ENCODE measurements at regions not wholly inside any gene's neighbourhood (a gene's known extent, or its start where the extent isn't known, plus 50 kb on each side); places are given as distances from the start of the nearest gene placed in this dataset.

DNA sequence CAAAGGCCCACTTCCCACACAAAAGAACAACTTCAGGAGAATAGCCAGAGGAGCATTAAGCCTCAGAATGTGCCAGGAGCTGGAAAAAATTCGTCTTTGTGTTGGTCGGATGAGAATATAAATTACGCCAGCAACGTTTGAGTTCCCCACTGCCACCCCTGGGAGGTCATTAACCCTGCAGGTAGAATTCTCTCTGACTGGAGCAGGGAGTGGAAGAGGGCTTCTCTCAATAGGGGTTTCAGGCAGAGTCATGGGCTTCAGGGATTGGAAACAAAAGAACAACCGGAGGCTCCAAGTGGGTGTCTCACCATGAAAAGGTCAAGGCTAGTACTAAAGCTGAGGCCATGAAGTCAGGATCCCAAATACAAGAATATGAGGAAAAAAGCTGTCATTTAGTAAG, 69.0 kb upstream of the DDX18 start:
- 46 to 50% methylated on average over 5 of the region's 5 CpGs for WGBS, 2 donors

DNA sequence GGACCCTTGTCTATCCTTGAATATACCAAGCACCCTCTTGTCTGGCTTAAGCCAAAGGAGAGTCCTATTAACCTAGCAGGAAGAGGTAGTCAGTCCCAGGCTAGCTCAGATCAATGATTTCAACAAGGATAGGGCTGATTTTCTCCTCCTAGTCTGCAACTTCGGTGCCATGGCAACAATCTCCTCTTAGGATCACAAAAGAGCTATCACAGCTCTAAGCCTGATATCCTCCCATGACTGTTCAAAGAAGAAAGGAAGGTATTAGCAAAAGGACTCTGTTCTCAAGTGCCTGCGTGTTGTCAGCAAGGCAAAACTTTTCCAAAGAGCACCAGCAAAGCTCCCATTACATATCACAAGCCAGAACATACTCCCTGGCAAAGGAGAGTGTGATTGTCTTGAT, 58.7 kb upstream of the DDX18 start:
- Histone ChIP-seq H3K27me3 (no peaks in the 10 kb centered on the region), H3K4me3 (no peak overlapping the region), H3K9me3 (no peaks in the 10 kb centered on the region), H3K27ac (no peak overlapping the region), H3K4me1 (no peaks in the 10 kb centered on the region), H3K36me3 (ENCODE audit: low read depth, missing control alignments) (no peaks in the 10 kb centered on the region)
- TF ChIP-seq, protein P1, sequence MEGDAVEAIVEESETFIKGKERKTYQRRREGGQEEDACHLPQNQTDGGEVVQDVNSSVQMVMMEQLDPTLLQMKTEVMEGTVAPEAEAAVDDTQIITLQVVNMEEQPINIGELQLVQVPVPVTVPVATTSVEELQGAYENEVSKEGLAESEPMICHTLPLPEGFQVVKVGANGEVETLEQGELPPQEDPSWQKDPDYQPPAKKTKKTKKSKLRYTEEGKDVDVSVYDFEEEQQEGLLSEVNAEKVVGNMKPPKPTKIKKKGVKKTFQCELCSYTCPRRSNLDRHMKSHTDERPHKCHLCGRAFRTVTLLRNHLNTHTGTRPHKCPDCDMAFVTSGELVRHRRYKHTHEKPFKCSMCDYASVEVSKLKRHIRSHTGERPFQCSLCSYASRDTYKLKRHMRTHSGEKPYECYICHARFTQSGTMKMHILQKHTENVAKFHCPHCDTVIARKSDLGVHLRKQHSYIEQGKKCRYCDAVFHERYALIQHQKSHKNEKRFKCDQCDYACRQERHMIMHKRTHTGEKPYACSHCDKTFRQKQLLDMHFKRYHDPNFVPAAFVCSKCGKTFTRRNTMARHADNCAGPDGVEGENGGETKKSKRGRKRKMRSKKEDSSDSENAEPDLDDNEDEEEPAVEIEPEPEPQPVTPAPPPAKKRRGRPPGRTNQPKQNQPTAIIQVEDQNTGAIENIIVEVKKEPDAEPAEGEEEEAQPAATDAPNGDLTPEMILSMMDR (IDR thresholded peaks at IDR 0.05): no peak
- no peak for TF ChIP-seq POLR2A (IDR thresholded peaks at IDR 0.05)
- intact Hi-C loops (cut with DNase I; ENCODE audit: low total_unique reads): no loop called here
- WGBS, 2 donors: 80 to 96% methylated on average over 2 of the region's 2 CpGs
- DNase-seq: no peak

More for the DNA sequence above, 69.0 kb upstream of the DDX18 start:
- DNase-seq: no peak
- H3K36me3 ChIP-seq (ENCODE audit: low read depth, missing control alignments): no peaks in the 10 kb centered on the region
- H3K27ac ChIP-seq: no peak overlapping the region
- TF ChIP-seq, protein P1 (IDR thresholded peaks at IDR 0.05): no peak
- no peak for TF ChIP-seq POLR2A (IDR thresholded peaks at IDR 0.05)
- H3K4me1 ChIP-seq: no peaks in the 10 kb centered on the region
- H3K27me3 ChIP-seq: no peaks in the 10 kb centered on the region
- H3K4me3 ChIP-seq: no peak overlapping the region
- intact Hi-C loops (cut with DNase I; ENCODE audit: low total_unique reads): no loop called here
- H3K9me3 ChIP-seq: no peaks in the 10 kb centered on the region

DNA sequence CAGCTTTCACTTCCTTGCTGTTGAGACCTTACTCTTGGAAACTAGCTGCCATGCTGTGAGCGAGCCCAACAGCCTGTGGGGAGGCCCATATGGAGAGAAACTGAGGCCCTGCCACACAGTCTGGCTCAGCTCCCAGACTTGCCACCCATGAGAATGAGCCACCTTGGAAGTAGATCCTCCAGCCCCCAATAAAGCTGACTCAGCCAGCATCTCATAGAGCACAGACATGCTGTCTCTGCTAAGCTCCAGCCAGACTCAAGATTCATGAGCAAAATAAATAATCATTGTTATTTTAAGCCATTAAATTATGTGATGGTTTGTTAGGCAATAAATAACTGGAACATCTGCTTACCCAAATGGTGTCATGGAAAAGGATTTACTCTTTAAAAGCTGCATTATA, 53.6 kb upstream of the DDX18 start:
- Histone ChIP-seq H3K27ac (no peak overlapping the region), H3K4me1 (no peaks in the 10 kb centered on the region), H3K9me3 (no peaks in the 10 kb centered on the region), H3K4me3 (no peak overlapping the region), H3K36me3 (ENCODE audit: low read depth, missing control alignments) (no peaks in the 10 kb centered on the region), H3K27me3 (no peaks in the 10 kb centered on the region)
- WGBS, 2 donors: 82 to 85% methylated on average over 1 of the region's 1 CpG
- TF ChIP-seq, protein P1 (IDR thresholded peaks at IDR 0.05): no peak
- no peak for TF ChIP-seq POLR2A (IDR thresholded peaks at IDR 0.05)
- intact Hi-C loops (cut with DNase I; ENCODE audit: low total_unique reads): no loop called here
- no peak for DNase-seq

DNA sequence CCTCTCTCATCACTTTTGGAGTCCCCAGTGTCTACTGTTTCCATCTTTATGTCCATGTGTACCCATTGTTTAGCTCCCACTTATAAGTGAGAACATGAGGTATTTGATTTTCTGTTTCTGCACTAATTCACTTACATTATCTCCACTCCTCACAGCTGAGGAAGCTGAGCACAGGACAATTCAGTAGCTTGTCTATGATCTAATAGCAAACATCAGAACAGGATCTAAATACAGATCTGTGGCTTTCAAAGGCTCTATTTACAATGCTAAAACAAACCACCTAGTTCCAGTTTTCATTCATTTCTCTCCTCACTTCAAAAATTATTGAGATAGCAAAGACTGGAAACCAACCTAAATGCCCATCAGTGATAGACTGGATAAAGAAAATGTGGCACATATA, 52.0 kb upstream of the DDX18 start:
- DNase-seq: no peak
- H3K36me3 ChIP-seq (ENCODE audit: low read depth, missing control alignments): no peaks in the 10 kb centered on the region
- no peaks in the 10 kb centered on the region for H3K9me3 ChIP-seq
- no peaks in the 10 kb centered on the region for H3K27me3 ChIP-seq
- TF ChIP-seq POLR2A (IDR thresholded peaks at IDR 0.05): no peak
- TF ChIP-seq, protein P1 (IDR thresholded peaks at IDR 0.05): no peak
- no peak overlapping the region for H3K27ac ChIP-seq
- H3K4me3 ChIP-seq: no peak overlapping the region
- H3K4me1 ChIP-seq: no peaks in the 10 kb centered on the region
- intact Hi-C loops (cut with DNase I; ENCODE audit: low total_unique reads): no loop called here

DNA sequence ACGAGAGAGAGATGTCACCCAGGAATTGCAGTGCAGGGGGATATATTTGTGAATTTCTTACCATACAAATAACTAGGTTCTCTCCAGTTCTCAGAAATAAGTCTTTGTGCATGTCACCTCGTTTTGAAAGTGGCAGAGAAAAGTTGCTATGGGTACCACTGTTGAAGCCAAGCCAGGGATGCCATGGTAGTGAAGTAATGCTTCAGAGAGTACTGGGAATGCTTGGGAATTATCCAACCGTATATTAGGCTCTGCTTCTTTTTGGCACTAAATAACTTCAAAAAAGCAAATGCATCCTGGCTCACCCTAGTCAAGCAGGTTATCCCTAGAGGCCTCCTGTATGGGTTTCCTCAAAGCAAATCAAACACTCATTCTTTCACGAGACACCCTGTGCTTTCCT, 50.7 kb upstream of the DDX18 start:
- Histone ChIP-seq H3K36me3 (ENCODE audit: low read depth, missing control alignments) (no peaks in the 10 kb centered on the region), H3K27ac (no peak overlapping the region), H3K4me3 (no peak overlapping the region), H3K9me3 (no peaks in the 10 kb centered on the region), H3K4me1 (no peaks in the 10 kb centered on the region), H3K27me3 (no peaks in the 10 kb centered on the region)
- 66 to 67% methylated on average over 4 of the region's 4 CpGs for WGBS, 2 donors
- no peak for DNase-seq
- intact Hi-C loops (cut with DNase I; ENCODE audit: low total_unique reads): no loop called here
- TF ChIP-seq, protein P1 (IDR thresholded peaks at IDR 0.05): no peak
- no peak for TF ChIP-seq POLR2A (IDR thresholded peaks at IDR 0.05)

Small RNAs in the stretch of these regions (small RNA-seq; reads per million reads assigned to genes)
- 0 reads per million in 2 donors for gene AC104408.1
- 0 reads per million in 2 donors for gene RNU7-190P
